Panc1 (cell line): ENCODE measurements at regions not wholly inside any gene's neighbourhood (a gene's known extent, or its start where the extent isn't known, plus 50 kb on each side); places are given as distances from the start of the nearest gene placed in this dataset.
"Not testable (repeated sequence)": the region's sequence is repeated elsewhere in the genome, so short reads cannot be mapped to it uniquely, and the experiment has no call there.

Source experiments
- ATAC-seq: fragments of 200-7000 bp; cut with Tn5 transposase; 2 replicates; pipeline ENCODE4 v1.9.1; 2020; ENCODE audit warnings: mild to moderate bottlenecking, moderate library complexity
- BruUV-seq: library from RNA; stranded (reverse); fragments of 400-500 nt; replicated peaks from 2 replicates; lab custom pipeline; 2021; lab: Mats Ljungman, UMichigan
- CTCF ChIA-PET: fragments of 300-600 bp; sonication (Branson Sonifier 250); formaldehyde crosslinking; loops from one replicate; lab custom pipeline; 2022; ENCODE audit warnings: antibody characterized with exemption; lab: Charles Lee
- POLR2A ChIA-PET: fragments of 300-600 bp; sonication (Branson Sonifier 250); formaldehyde crosslinking; loops from one replicate; lab custom pipeline; 2022; ENCODE audit warnings: antibody characterized with exemption; lab: Charles Lee
- DNase-seq: peaks from one replicate; pipeline ENCODE4 v3.0.0-alpha.2; 2010; ENCODE audit warnings: low read depth, low spot score
- H3K27ac ChIP-seq: 2 replicates; pipeline ENCODE4 v1.5.1; 2011; ENCODE audit warnings: mild to moderate bottlenecking, low read length, inconsistent platforms
- H3K27me3 ChIP-seq: fragments of 200-500 bp; sonication (Bioruptor generic); 2 replicates; pipeline ENCODE4 v1.6.0; 2014; ENCODE audit warnings: low read length, inconsistent platforms; ENCODE audit not compliant: control insufficient read depth, insufficient read depth
- H3K36me3 ChIP-seq: fragments of 200-500 bp; sonication (Bioruptor generic); 2 replicates; pipeline ENCODE4 v1.5.1; 2014; ENCODE audit warnings: inconsistent platforms, mild to moderate bottlenecking, low read length, moderate library complexity; ENCODE audit not compliant: control insufficient read depth, insufficient read depth
- H3K4me1 ChIP-seq: 2 replicates; pipeline ENCODE4 v1.5.1; 2011; ENCODE audit warnings: inconsistent platforms, mild to moderate bottlenecking, low read length, moderate library complexity; ENCODE audit not compliant: control insufficient read depth, insufficient read depth
- H3K4me3 ChIP-seq, 2 experiments: 2 replicates each; pipeline ENCODE4 v1.5.1; 2011 to 2012; ENCODE audit warnings: low read depth in 2 of 2, low read length in 2 of 2, mild to moderate bottlenecking in 2 of 2, inconsistent platforms in 1 of 2, moderate library complexity in 1 of 2
- H3K9me3 ChIP-seq: fragments of 200-500 bp; sonication (Bioruptor generic); 2 replicates; pipeline ENCODE4 v1.5.1; 2014; ENCODE audit warnings: low read depth, mild to moderate bottlenecking, inconsistent platforms, low read length, moderate library complexity; ENCODE audit not compliant: control insufficient read depth, insufficient read depth
- CTCF ChIP-seq: fragments of 450-650 bp; IDR thresholded peaks from 2 replicates; pipeline ENCODE4 v1.5.1; 2017; ENCODE audit warnings: mild to moderate bottlenecking
- POLR2AphosphoS5 ChIP-seq: IDR thresholded peaks from 2 replicates; pipeline ENCODE4 v1.6.1; 2012; ENCODE audit warnings: mild to moderate bottlenecking, low read depth, low read length, moderate library complexity
- REST ChIP-seq, 2 experiments: IDR thresholded peaks; 2 replicates each; pipeline ENCODE4 v1.6.1; 2011 to 2012; ENCODE audit warnings: low read depth in 2 of 2, control low read depth in 1 of 2, low read length in 1 of 2, mild to moderate bottlenecking in 1 of 2, moderate library complexity in 1 of 2; ENCODE audit not compliant: insufficient read depth in 1 of 2
- SIN3A ChIP-seq: IDR thresholded peaks from 2 replicates; pipeline ENCODE4 v1.6.1; 2012; ENCODE audit warnings: low read depth, mild to moderate bottlenecking, low read length, moderate library complexity, borderline replicate concordance; ENCODE audit not compliant: insufficient read depth
- TCF7L2 ChIP-seq: IDR thresholded peaks from 2 replicates; pipeline ENCODE4 v1.6.1; 2011; ENCODE audit warnings: mild to moderate bottlenecking, low read depth, low read length, inconsistent platforms
- in situ Hi-C: cut with HindIII; loops from 2 replicates; pipeline ENCODE4 v1.10.0; 2016; ENCODE audit warnings: low sequenced_read_pairs, low pct_unique_long_range_greater_than_20kb
- intact Hi-C: fragments of 100-400 bp; cut with micrococcal nuclease; formaldehyde crosslinking; loops from one replicate; pipeline ENCODE4 v1.10.0; 2022; ENCODE audit not compliant: unreplicated experiment

- H3K4me1 ChIP-seq, H3K27ac ChIP-seq, H3K27me3 ChIP-seq, intact Hi-C loops, POLR2A ChIA-PET, DNase-seq, ATAC-seq, H3K4me3 ChIP-seq, H3K36me3 ChIP-seq, CTCF ChIA-PET, in situ Hi-C loops, BruUV-seq, H3K9me3 ChIP-seq: not testable (repeated sequence)
Observed at GRCh38 chr4:79659308-79659870, 251.4 kb upstream of the GK2 start.

GRCh38 chr4:79657379-79657778, 249.4 kb upstream of the GK2 start:
- Histone ChIP-seq H3K27me3 (no peaks in the 10 kb centered on the region), H3K4me1 (no peaks in the 10 kb centered on the region; the same call in 1 of the 2 replicates), H3K9me3 (no peaks in the 10 kb centered on the region), H3K27ac (no peak overlapping the region), H3K4me3 (no peak overlapping the region), H3K36me3 (no peaks in the 10 kb centered on the region)
- ChIA-PET CTCF (no interaction called here), POLR2A (no interaction called here)
- DNase-seq (no peak), ATAC-seq (no peak)
- TF ChIP-seq TCF7L2: no peak
- no peak for TF ChIP-seq POLR2AphosphoS5
- no peak for TF ChIP-seq CTCF
- no peak for TF ChIP-seq REST (IDR thresholded peaks at IDR 0.05; ENCODE audit: insufficient read depth in 1 of 2, low read depth in 2 of 2, low read length in 1 of 2)
- no peak for TF ChIP-seq SIN3A
- in situ Hi-C loops: no loop called here
- intact Hi-C loops: no loop called here
- BruUV-seq: no TSS peak

- in situ Hi-C loops: no loop called here
- Histone ChIP-seq H3K4me3 (no peak overlapping the region), H3K36me3 (no peaks in the 10 kb centered on the region), H3K9me3 (no peaks in the 10 kb centered on the region), H3K4me1 (no peaks in the 10 kb centered on the region; the same call in none of the 2 replicates), H3K27me3 (no peaks in the 10 kb centered on the region), H3K27ac (no peak overlapping the region)
- no peak for DNase-seq
- ChIA-PET POLR2A (no interaction called here), CTCF (no interaction called here)
- no TSS peak for BruUV-seq
- intact Hi-C loops: no loop called here
- TF ChIP-seq POLR2AphosphoS5 (no peak), TCF7L2 (no peak), CTCF (no peak), SIN3A (no peak), REST (IDR thresholded peaks at IDR 0.05; ENCODE audit: insufficient read depth in 1 of 2, low read depth in 2 of 2, low read length in 1 of 2) (no peak)
- ATAC-seq: no peak
Observed at GRCh38 chr4:79653871-79654270, 245.8 kb upstream of the GK2 start.
